ENCODE measurements at regions not wholly inside any gene's neighbourhood (a gene's known extent, or its start where the extent isn't known, plus 50 kb on each side); places are given as distances from the start of the nearest gene placed in this dataset.

GRCh38 chr2:17076533-17076932 lies 410.9 kb upstream of the CYRIA start:
- Histone ChIP-seq H3K27me3 (no peaks in the 10 kb centered on the region), H3K27ac (no peak overlapping the region), H3K36me3 (no peaks in the 10 kb centered on the region), H3K4me1 (no peaks in the 10 kb centered on the region), H3K9me3 (peaks cover 0 to 15% (median 6%) of the 10 kb centered on the region in 3 donors), H3K4me3 (no peak overlapping the region)
- intact Hi-C loops (cut with DNase I) = no loop called here
- 23 to 57% methylated on average over 2 of the region's 2 CpGs for WGBS, 2 donors
- TF ChIP-seq POLR2A (IDR thresholded peaks at IDR 0.05) (no peak), CTCF (IDR thresholded peaks at IDR 0.05) (no peak)
- DNase-seq = no peak

- Histone ChIP-seq H3K36me3 (no peaks in the 10 kb centered on the region), H3K27me3 (no peaks in the 10 kb centered on the region), H3K4me1 (no peaks in the 10 kb centered on the region), H3K9me3 (no peaks in the 10 kb centered on the region), H3K4me3 (no peak overlapping the region), H3K27ac (no peak overlapping the region)
- no peak for TF ChIP-seq POLR2A (IDR thresholded peaks at IDR 0.05)
- no peak for TF ChIP-seq CTCF (IDR thresholded peaks at IDR 0.05)
- DNase-seq = no peak
- intact Hi-C loops (cut with DNase I) = no loop called here
Measured at GRCh38 chr2:17070711-17071110, 405.1 kb upstream of the CYRIA start.

GRCh38 chr2:17069564-17069963 lies 403.9 kb upstream of the CYRIA start:
- H3K4me1 ChIP-seq = no peaks in the 10 kb centered on the region
- 76 to 81% methylated on average over 4 of the region's 4 CpGs for WGBS, 2 donors

GRCh38 chr2:17068021-17068420 lies 402.4 kb upstream of the CYRIA start:
- no peaks in the 10 kb centered on the region for H3K27me3 ChIP-seq
- no peaks in the 10 kb centered on the region for H3K4me1 ChIP-seq
- no peak overlapping the region for H3K4me3 ChIP-seq
- intact Hi-C loops (cut with DNase I) = no loop called here
- WGBS, 2 donors = 66 to 83% methylated on average over 4 of the region's 4 CpGs
- H3K27ac ChIP-seq = no peak overlapping the region
- TF ChIP-seq POLR2A (IDR thresholded peaks at IDR 0.05) (no peak), CTCF (IDR thresholded peaks at IDR 0.05) (no peak)
- H3K9me3 ChIP-seq = no peaks in the 10 kb centered on the region
- DNase-seq = no peak
- no peaks in the 10 kb centered on the region for H3K36me3 ChIP-seq

More at GRCh38 chr2:17069564-17069963, 403.9 kb upstream of the CYRIA start:
- Histone ChIP-seq H3K27ac (no peak overlapping the region), H3K36me3 (no peaks in the 10 kb centered on the region), H3K27me3 (no peaks in the 10 kb centered on the region), H3K9me3 (no peaks in the 10 kb centered on the region), H3K4me3 (no peak overlapping the region)
- TF ChIP-seq CTCF (IDR thresholded peaks at IDR 0.05) = no peak
- no peak for TF ChIP-seq POLR2A (IDR thresholded peaks at IDR 0.05)
- DNase-seq = no peak
- intact Hi-C loops (cut with DNase I) = no loop called here

GRCh38 chr2:17065536-17065935 lies 399.9 kb upstream of the CYRIA start:
- Histone ChIP-seq H3K27me3 (no peaks in the 10 kb centered on the region), H3K4me1 (no peaks in the 10 kb centered on the region), H3K9me3 (no peaks in the 10 kb centered on the region), H3K4me3 (no peak overlapping the region), H3K36me3 (no peaks in the 10 kb centered on the region), H3K27ac (no peak overlapping the region)
- TF ChIP-seq POLR2A (IDR thresholded peaks at IDR 0.05) = no peak
- TF ChIP-seq CTCF (IDR thresholded peaks at IDR 0.05) = no peak
- WGBS, 2 donors = 60 to 74% methylated on average over 3 to 6 of the region's 6 CpGs
- DNase-seq = no peak
- intact Hi-C loops (cut with DNase I) = no loop called here

Measured in esophagus squamous epithelium (tissue), 5 donors.